Epithelial cell of prostate (primary cell): ENCODE measurements at regions not wholly inside any gene's neighbourhood (a gene's known extent, or its start where the extent isn't known, plus 50 kb on each side); places are given as distances from the start of the nearest gene placed in this dataset.

Experiments
- DNase-seq: peaks from one replicate; pipeline ENCODE4 v3.0.0-alpha.2; 2011; ENCODE audit warnings: low read depth, low spot score
- H3K27ac ChIP-seq: fragments of 450-650 bp; 2 replicates; pipeline ENCODE4 v1.5.1; 2017; ENCODE audit warnings: mild to moderate bottlenecking

GRCh38 chr16:9536905-9537304 is 445.5 kb downstream of the HAPSTR1 start:
- no peak for DNase-seq

DNA sequence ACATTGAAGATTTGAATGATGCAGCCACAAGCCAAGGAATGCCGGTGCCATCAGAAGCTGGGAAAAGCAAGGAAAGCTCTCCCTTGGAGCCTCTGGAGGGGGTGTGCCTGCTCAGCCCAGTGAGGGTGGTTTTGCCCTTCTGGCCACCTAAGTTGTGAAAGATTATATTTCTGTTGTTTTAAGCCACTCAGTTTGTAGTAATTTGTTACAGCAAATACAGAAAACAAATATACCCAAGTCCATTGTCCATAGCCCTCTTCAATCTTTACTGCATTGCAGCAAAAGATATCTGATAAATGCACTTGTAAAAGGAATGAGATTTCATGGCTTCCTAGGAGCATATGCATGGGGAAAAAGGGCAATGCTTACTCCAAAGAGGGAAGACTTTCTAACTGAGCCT is 447.9 kb downstream of the HAPSTR1 start:
- DNase-seq = no peak
- no peak overlapping the region for H3K27ac ChIP-seq

More at GRCh38 chr16:9536905-9537304, 445.5 kb downstream of the HAPSTR1 start:
- H3K27ac ChIP-seq = no peak overlapping the region

GRCh38 chr16:9541723-9542122 is 450.3 kb downstream of the HAPSTR1 start:
- H3K27ac ChIP-seq = no peak overlapping the region
- no peak for DNase-seq

DNA sequence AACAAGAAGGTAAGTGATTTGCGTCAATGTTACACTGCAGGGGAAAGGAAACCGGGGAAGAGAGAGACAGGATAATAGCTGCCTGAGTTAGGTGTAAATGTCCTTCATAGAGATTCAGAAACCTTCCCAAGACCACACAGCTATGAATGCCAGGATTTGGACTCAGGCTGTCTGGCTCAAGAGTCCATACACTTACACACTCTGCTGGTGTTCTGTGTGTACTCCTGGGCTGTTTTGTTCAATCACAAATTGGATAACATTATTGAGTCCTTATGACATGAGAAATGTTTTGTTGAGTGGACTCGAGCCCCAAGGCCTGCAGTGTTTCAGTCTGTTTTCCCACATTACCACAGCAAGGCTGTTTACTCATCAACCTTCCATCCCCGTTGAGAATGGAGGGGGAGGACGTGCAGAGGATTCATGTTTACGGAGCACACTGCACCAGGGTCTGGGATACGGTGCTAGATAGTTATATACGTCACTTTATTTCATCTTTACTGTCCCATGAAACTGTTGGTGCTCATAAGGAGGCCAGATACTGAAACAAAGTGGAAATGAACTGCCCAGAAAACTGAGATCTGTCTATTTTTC is 450.8 kb downstream of the HAPSTR1 start:
- no peak for DNase-seq
- no peak overlapping the region for H3K27ac ChIP-seq

- DNase-seq = no peak
- H3K27ac ChIP-seq = no peak overlapping the region
Measured at GRCh38 chr16:9545522-9546437, 454.3 kb downstream of the HAPSTR1 start.

DNA sequence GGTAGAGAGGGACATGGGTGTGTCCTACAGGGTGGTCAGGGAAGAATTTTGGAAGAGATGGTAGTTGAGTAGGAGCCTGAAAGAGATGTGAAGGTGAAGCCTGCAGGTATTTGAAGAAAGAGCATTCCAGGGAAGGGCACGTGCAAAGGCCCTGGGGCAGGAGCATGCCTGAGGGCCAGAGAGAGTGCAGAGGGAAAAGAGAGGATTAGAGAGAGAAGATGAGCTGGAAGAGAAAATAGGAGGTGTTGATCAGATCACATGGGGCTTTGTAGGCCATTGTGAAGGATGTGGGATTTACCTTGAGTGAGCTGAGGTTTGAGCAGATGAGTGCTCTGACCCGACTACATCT is 455.0 kb downstream of the HAPSTR1 start:
- H3K27ac ChIP-seq = no peak overlapping the region
- no peak for DNase-seq

- H3K27ac ChIP-seq = no peak overlapping the region
- DNase-seq = no peak
Measured at GRCh38 chr16:9549487-9549886, 458.0 kb downstream of the HAPSTR1 start.

- no peak overlapping the region for H3K27ac ChIP-seq
- DNase-seq = no peak
Measured at GRCh38 chr16:9555051-9555450, 463.6 kb downstream of the HAPSTR1 start.

- H3K27ac ChIP-seq = no peak overlapping the region
- no peak for DNase-seq
Measured at GRCh38 chr16:9556949-9557665, 465.7 kb downstream of the HAPSTR1 start.

- no peak for DNase-seq
- H3K27ac ChIP-seq = no peak overlapping the region
Measured at GRCh38 chr16:9557713-9558112, 466.3 kb downstream of the HAPSTR1 start.

- no peak for DNase-seq
Measured at GRCh38 chr16:9566099-9566498, 474.7 kb downstream of the HAPSTR1 start.

GRCh38 chr16:9567666-9568065 is 476.2 kb downstream of the HAPSTR1 start:
- no peak overlapping the region for H3K27ac ChIP-seq
- DNase-seq = no peak

More at GRCh38 chr16:9566099-9566498, 474.7 kb downstream of the HAPSTR1 start:
- H3K27ac ChIP-seq = no peak overlapping the region

- no peak for DNase-seq
- H3K27ac ChIP-seq = no peak overlapping the region
Measured at GRCh38 chr16:9568261-9568660, 476.8 kb downstream of the HAPSTR1 start.

DNA sequence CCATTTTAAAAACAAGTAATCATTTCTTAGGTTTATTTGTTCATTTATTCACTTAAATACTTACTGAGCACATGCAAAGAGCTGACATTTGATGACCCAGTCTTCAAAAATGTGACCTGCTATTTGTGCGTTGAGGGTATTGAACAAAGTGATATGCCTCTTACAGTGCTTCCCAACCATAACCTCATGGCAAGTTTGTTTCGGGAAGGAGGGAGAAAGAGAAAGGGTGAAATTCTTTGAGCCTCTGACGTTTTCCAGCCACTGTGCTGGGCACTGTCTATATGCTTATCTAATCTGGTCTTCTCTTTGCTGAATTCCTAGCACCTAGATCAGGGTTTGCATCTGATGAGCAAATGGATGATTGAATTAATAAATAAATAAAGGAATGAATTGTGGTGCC is 479.1 kb downstream of the HAPSTR1 start:
- no peak overlapping the region for H3K27ac ChIP-seq
- no peak for DNase-seq

GRCh38 chr16:9578459-9578858 is 487.0 kb downstream of the HAPSTR1 start:
- DNase-seq = no peak
- no peak overlapping the region for H3K27ac ChIP-seq

DNA sequence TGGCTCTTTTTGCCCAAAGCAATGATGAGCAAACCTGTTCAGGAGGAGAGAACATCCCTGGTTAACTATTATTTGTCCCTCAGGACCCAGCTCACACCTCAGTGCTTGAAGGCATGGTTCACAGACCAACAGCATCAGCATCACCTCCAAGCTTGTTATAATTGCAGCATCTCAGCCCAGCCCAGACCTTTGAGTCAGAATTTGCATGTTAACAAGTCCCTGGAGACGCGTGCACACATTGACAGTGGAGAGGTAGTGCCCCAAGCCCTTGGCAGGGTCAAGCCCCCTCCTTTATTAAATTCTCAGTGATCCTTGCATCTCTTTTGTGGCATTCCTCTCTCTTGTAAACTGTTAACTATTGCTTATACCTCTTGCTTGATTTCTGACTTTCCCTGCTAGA is 488.6 kb downstream of the HAPSTR1 start:
- no peak overlapping the region for H3K27ac ChIP-seq

GRCh38 chr16:9593440-9593839 is 502.0 kb downstream of the HAPSTR1 start:
- no peak for DNase-seq
- no peak overlapping the region for H3K27ac ChIP-seq

More for the DNA sequence above, 488.6 kb downstream of the HAPSTR1 start:
- DNase-seq = no peak

GRCh38 chr16:9594047-9594446 is 502.6 kb downstream of the HAPSTR1 start:
- DNase-seq = no peak
- H3K27ac ChIP-seq = no peak overlapping the region

DNA sequence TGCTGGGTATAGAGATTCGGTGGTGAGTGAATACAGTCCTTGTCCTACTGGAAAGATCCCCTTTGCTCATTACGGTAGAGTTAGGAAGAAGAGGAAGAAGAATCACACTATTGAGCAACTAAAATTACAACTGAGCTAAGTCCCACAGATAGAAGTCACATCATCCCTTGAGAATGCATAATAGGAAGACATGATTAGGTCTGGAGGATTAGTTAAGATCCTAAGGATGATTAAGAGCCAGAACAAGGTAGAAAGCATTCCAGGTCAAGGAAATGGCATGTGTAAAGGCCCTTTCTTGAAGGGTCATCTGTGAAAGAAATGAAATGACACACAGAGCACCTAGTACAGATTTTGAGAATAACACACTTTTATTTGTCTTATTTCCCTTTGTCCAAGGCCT is 503.5 kb downstream of the HAPSTR1 start:
- no peak for DNase-seq
- no peak overlapping the region for H3K27ac ChIP-seq

DNA sequence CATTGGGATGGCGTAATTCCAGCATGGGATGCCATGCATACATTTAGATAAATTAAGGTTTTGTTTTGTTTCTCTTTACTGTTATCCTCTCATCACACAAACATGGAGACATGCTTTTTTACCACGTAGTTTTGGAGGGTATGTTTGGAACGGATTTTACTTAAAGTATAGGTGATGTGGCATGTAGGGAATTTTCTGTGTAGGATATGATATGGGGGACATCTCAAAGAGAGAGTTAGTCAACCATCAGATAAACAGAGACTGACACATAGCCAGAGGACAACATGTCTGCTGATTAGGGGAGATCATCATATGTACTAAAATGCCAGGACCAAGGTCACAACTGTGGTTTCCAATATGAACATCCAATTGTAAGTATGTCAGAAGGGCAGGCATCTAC is 503.9 kb downstream of the HAPSTR1 start:
- no peak overlapping the region for H3K27ac ChIP-seq
- no peak for DNase-seq

DNA sequence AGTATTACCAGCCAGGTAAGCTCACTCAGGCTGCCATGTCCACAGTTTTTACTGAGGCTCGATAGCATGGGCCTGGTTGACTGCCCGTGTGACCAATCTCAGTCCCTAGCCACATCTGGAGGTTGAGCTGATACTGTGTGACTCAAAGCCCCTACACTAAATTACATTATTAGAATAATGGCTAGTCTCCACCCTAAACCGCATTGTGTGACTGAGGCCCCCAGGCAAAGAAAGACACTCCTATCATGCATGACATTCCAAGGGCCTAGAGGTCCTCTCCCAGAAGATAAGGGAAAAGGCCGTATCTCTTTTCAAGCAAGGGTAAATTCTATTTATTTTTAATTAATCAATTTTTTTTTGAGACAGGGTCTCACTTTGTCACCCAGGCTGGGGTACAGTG is 505.3 kb downstream of the HAPSTR1 start:
- DNase-seq = no peak
- no peak overlapping the region for H3K27ac ChIP-seq
